Uterus (tissue), 2 donors: ENCODE measurements at regions not wholly inside any gene's neighbourhood (a gene's known extent, or its start where the extent isn't known, plus 50 kb on each side); places are given as distances from the start of the nearest gene placed in this dataset.

ENCODE experiments used
- POLR2A ChIP-seq, 2 donors: fragments of 450-650 bp; IDR thresholded peaks; one replicate each; pipeline ENCODE4 v1.6.1; 2016; ENCODE audit warnings: antibody characterized with exemption in 2 of 2, mild to moderate bottlenecking in 1 of 2, moderate library complexity in 1 of 2
- TF ChIP-seq, protein P1 (sequence below), 4 experiments: fragments of 200-600 bp in 2 of 4; fragments of 450-650 bp in 2 of 4; sonication (generic) in 2 of 4; IDR thresholded peaks; one replicate each; pipeline ENCODE4 v1.5.1; 2016 to 2019; ENCODE audit warnings: antibody characterized with exemption in 4 of 4, mild to moderate bottlenecking in 2 of 4, moderate library complexity in 1 of 4

DNA sequence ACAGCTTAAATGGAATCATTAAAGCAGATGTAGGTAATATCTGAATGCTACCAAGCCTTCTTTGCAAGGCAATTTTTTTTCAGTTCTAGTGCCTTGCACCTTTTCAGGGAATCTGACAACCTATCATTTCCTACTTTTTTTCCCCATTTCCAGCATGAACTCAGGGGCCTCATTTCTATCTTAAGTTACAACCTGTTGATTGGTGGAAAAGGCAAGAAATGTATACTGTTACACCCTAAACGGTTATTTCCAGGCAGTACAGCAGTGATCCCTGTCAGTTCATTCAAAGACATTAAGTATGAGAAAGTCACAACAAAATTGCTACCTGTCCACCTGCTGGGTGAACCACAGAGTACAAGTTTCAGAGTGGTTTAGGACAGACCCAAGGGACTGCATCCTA, 171.2 kb upstream of the PIK3C3 start:
- TF ChIP-seq, protein P1, sequence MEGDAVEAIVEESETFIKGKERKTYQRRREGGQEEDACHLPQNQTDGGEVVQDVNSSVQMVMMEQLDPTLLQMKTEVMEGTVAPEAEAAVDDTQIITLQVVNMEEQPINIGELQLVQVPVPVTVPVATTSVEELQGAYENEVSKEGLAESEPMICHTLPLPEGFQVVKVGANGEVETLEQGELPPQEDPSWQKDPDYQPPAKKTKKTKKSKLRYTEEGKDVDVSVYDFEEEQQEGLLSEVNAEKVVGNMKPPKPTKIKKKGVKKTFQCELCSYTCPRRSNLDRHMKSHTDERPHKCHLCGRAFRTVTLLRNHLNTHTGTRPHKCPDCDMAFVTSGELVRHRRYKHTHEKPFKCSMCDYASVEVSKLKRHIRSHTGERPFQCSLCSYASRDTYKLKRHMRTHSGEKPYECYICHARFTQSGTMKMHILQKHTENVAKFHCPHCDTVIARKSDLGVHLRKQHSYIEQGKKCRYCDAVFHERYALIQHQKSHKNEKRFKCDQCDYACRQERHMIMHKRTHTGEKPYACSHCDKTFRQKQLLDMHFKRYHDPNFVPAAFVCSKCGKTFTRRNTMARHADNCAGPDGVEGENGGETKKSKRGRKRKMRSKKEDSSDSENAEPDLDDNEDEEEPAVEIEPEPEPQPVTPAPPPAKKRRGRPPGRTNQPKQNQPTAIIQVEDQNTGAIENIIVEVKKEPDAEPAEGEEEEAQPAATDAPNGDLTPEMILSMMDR (IDR thresholded peaks at IDR 0.05), result no peak
- no peak for TF ChIP-seq POLR2A (IDR thresholded peaks at IDR 0.05)
